GM23338 (cell line): ENCODE measurements at regions not wholly inside any gene's neighbourhood (a gene's known extent, or its start where the extent isn't known, plus 50 kb on each side); places are given as distances from the start of the nearest gene placed in this dataset.
"Not testable (repeated sequence)": the region's sequence is repeated elsewhere in the genome, so short reads cannot be mapped to it uniquely, and the experiment has no call there.

Experiments used
- ATAC-seq: fragments of 200-7000 bp; cut with Tn5 transposase; 3 replicates; pipeline ENCODE4 v1.9.1; 2020
- DNase-seq: peaks from one replicate; pipeline ENCODE4 v3.0.0-alpha.2; 2015; ENCODE audit warnings: low spot score
- H2AFZ ChIP-seq: fragments of 200-600 bp; sonication (generic); 2 replicates; pipeline ENCODE4 v1.8.0; 2016; ENCODE audit warnings: antibody characterized with exemption, mild to moderate bottlenecking, moderate library complexity
- H3F3A ChIP-seq: fragments of 200-600 bp; sonication (generic); replicated peaks from 2 replicates; pipeline ENCODE4 v1.8.0; 2017; ENCODE audit warnings: antibody characterized with exemption, mixed run types, low read depth
- H3K27ac ChIP-seq: fragments of 200-600 bp; sonication (generic); 2 replicates; pipeline ENCODE4 v1.6.1; 2016; ENCODE audit warnings: low read depth
- H3K27me3 ChIP-seq: fragments of 200-600 bp; sonication (generic); 2 replicates; pipeline ENCODE4 v1.8.0; 2016; ENCODE audit warnings: mild to moderate bottlenecking, mixed run types, moderate library complexity; ENCODE audit not compliant: insufficient read depth
- H3K36me3 ChIP-seq: fragments of 200-600 bp; sonication (generic); 2 replicates; pipeline ENCODE4 v1.8.0; 2016; ENCODE audit warnings: mild to moderate bottlenecking; ENCODE audit not compliant: insufficient read depth
- H3K4me1 ChIP-seq: fragments of 200-600 bp; sonication (generic); 2 replicates; pipeline ENCODE4 v1.8.0; 2016; ENCODE audit warnings: mild to moderate bottlenecking, moderate library complexity; ENCODE audit not compliant: insufficient read depth
- H3K4me2 ChIP-seq: fragments of 200-600 bp; sonication (generic); 2 replicates; pipeline ENCODE4 v1.7.1; 2017; ENCODE audit warnings: mixed run types
- H3K4me3 ChIP-seq: fragments of 200-600 bp; sonication (generic); 2 replicates; pipeline ENCODE4 v1.6.1; 2016; ENCODE audit warnings: mixed run types
- H3K79me2 ChIP-seq: fragments of 200-600 bp; sonication (generic); replicated peaks from 2 replicates; pipeline ENCODE4 v1.8.0; 2017; ENCODE audit warnings: mild to moderate bottlenecking; ENCODE audit not compliant: insufficient read depth
- H3K9me2 ChIP-seq: fragments of 200-600 bp; sonication (generic); 2 replicates; pipeline ENCODE4 v1.8.0; 2017; ENCODE audit not compliant: insufficient read depth
- H4K20me1 ChIP-seq: fragments of 200-600 bp; sonication (generic); replicated peaks from 2 replicates; pipeline ENCODE4 v1.8.0; 2017; ENCODE audit warnings: mild to moderate bottlenecking; ENCODE audit not compliant: insufficient read depth
- H3K27ac Mint-ChIP-seq: 2 replicates; pipeline ENCODE4 v1.8.0; 2020; ENCODE audit warnings: inconsistent platforms, mild to moderate bottlenecking, moderate library complexity, mixed read lengths
- H3K27me3 Mint-ChIP-seq: 3 replicates; pipeline ENCODE4 v1.8.0; 2022; ENCODE audit warnings: low read depth, mild to moderate bottlenecking, moderate library complexity, mixed read lengths, inconsistent platforms; ENCODE audit not compliant: insufficient read depth, poor library complexity
- H3K36me3 Mint-ChIP-seq: 3 replicates; pipeline ENCODE4 v1.8.0; 2021; ENCODE audit warnings: low read depth, mild to moderate bottlenecking, inconsistent platforms, moderate library complexity, mixed read lengths
- H3K4me1 Mint-ChIP-seq: 3 replicates; pipeline ENCODE4 v1.8.0; 2020; ENCODE audit warnings: mild to moderate bottlenecking, inconsistent platforms, mixed read lengths
- H3K4me3 Mint-ChIP-seq: 3 replicates; pipeline ENCODE4 v1.8.0; 2021; ENCODE audit warnings: moderate library complexity, mild to moderate bottlenecking, inconsistent platforms, mixed read lengths
- H3K9me3 Mint-ChIP-seq: 3 replicates; pipeline ENCODE4 v1.8.0; 2020; ENCODE audit warnings: moderate library complexity, mild to moderate bottlenecking, inconsistent platforms, mixed read lengths
- POLR2AphosphoS5 ChIP-seq: IDR thresholded peaks from 2 replicates; pipeline ENCODE4 v1.6.1; 2016; ENCODE audit warnings: antibody characterized with exemption, low read depth

GRCh38 chr19:14294974-14295373 lies 86.3 kb upstream of the ADGRE5 start:
- H3K4me1 ChIP-seq, H3K9me3 Mint-ChIP-seq, H3K4me3 ChIP-seq, H3K27ac ChIP-seq, H4K20me1 ChIP-seq, H3F3A ChIP-seq, H3K4me3 Mint-ChIP-seq, H3K9me2 ChIP-seq, H3K27me3 ChIP-seq, H3K36me3 Mint-ChIP-seq, H2AFZ ChIP-seq, H3K4me2 ChIP-seq, H3K36me3 ChIP-seq, H3K79me2 ChIP-seq: not testable (repeated sequence)
- ATAC-seq (peak; percentile 77), DNase-seq (peak; percentile 91)
- peak; percentile 45; the same call in 1 of the 2 replicates for TF ChIP-seq POLR2AphosphoS5
- Mint-ChIP-seq H3K4me1 (peaks cover 33% of the 10 kb centered on the region), H3K27me3 (peaks cover 12% of the 10 kb centered on the region), H3K27ac (peak overlapping the region; percentile 70; the same call in 1 of the 2 replicates)

- peak overlapping the region; percentile 23; the same call in 1 of the 2 replicates for H3K4me3 ChIP-seq
- not testable (repeated sequence) for H3K4me1 ChIP-seq, H3K27ac Mint-ChIP-seq, H3K27ac ChIP-seq, H3K9me3 Mint-ChIP-seq, H3K9me2 ChIP-seq, H3K36me3 ChIP-seq, H4K20me1 ChIP-seq, H3K27me3 ChIP-seq, H3K79me2 ChIP-seq, H3K36me3 Mint-ChIP-seq, H2AFZ ChIP-seq, H3F3A ChIP-seq, DNase-seq
- peak overlapping the region; percentile 77 for H3K4me3 Mint-ChIP-seq
- 0 out of 2 replicates have a peak, but pooled peaks have one; percentile 8 for TF ChIP-seq POLR2AphosphoS5
- peaks cover 14% of the 10 kb centered on the region for H3K27me3 Mint-ChIP-seq
- peaks cover 35% of the 10 kb centered on the region for H3K4me1 Mint-ChIP-seq
- H3K4me2 ChIP-seq, result peak overlapping the region; percentile 58; the same call in 1 of the 2 replicates
- peak; percentile 2; the same call in 2 of the 3 replicates for ATAC-seq
Measured at GRCh38 chr19:14293816-14294170, 87.5 kb upstream of the ADGRE5 start.

GRCh38 chr19:14293101-14293815 lies 87.3 kb upstream of the ADGRL1 start:
- H3K27ac ChIP-seq, result not testable (repeated sequence)
- peak overlapping the region; percentile 79 for H3K4me2 ChIP-seq

GRCh38 chr19:14289810-14290209 lies 83.8 kb upstream of the ADGRL1 start:
- H3K27me3 ChIP-seq, H2AFZ ChIP-seq, H3K79me2 ChIP-seq, H3K4me3 Mint-ChIP-seq, H3K27me3 Mint-ChIP-seq, H3K9me3 Mint-ChIP-seq, H3K4me1 ChIP-seq, H3K36me3 ChIP-seq, H3K27ac Mint-ChIP-seq, H3K36me3 Mint-ChIP-seq, H3F3A ChIP-seq, H3K9me2 ChIP-seq, H3K4me2 ChIP-seq, ATAC-seq, H3K27ac ChIP-seq, H3K4me3 ChIP-seq, H4K20me1 ChIP-seq, DNase-seq: not testable (repeated sequence)
- peaks cover 24% of the 10 kb centered on the region; the same call in 2 of the 3 replicates for H3K4me1 Mint-ChIP-seq

More at GRCh38 chr19:14293101-14293815, 87.3 kb upstream of the ADGRL1 start:
- H2AFZ ChIP-seq, H3K79me2 ChIP-seq, H3F3A ChIP-seq, H3K9me3 Mint-ChIP-seq, H4K20me1 ChIP-seq, H3K4me1 ChIP-seq, H3K9me2 ChIP-seq, H3K27me3 ChIP-seq, H3K36me3 ChIP-seq, H3K36me3 Mint-ChIP-seq: not testable (repeated sequence)
- Mint-ChIP-seq H3K27ac (peak overlapping the region; percentile 86; the same call in 1 of the 2 replicates), H3K4me1 (peaks cover 40% of the 10 kb centered on the region), H3K27me3 (peaks cover 16% of the 10 kb centered on the region), H3K4me3 (peak overlapping the region; percentile 77)
- ATAC-seq (peak; percentile 84), DNase-seq (peak; percentile 86)
- peak; percentile 31; the same call in 1 of the 2 replicates for TF ChIP-seq POLR2AphosphoS5
- H3K4me3 ChIP-seq, result peak overlapping the region; percentile 50

GRCh38 chr19:14287837-14288236 lies 81.9 kb upstream of the ADGRL1 start:
- H3K79me2 ChIP-seq, DNase-seq, H3K4me3 ChIP-seq, H3K4me1 ChIP-seq, H3K36me3 Mint-ChIP-seq, H3F3A ChIP-seq, H3K27me3 ChIP-seq, H2AFZ ChIP-seq, H3K4me3 Mint-ChIP-seq, H3K36me3 ChIP-seq, H3K27ac ChIP-seq, H3K9me3 Mint-ChIP-seq, H4K20me1 ChIP-seq, H3K27me3 Mint-ChIP-seq, H3K27ac Mint-ChIP-seq, ATAC-seq, H3K4me2 ChIP-seq, H3K9me2 ChIP-seq: not testable (repeated sequence)
- peaks cover 19% of the 10 kb centered on the region for H3K4me1 Mint-ChIP-seq

GRCh38 chr19:14286594-14286993 lies 80.6 kb upstream of the ADGRL1 start:
- H3K27me3 ChIP-seq, DNase-seq, H3K79me2 ChIP-seq, H3K36me3 Mint-ChIP-seq, H3K27ac ChIP-seq, H3K27ac Mint-ChIP-seq, H3K9me3 Mint-ChIP-seq, H3F3A ChIP-seq, H3K4me3 Mint-ChIP-seq, H3K4me1 ChIP-seq, H3K4me3 ChIP-seq, H3K9me2 ChIP-seq, H3K27me3 Mint-ChIP-seq, ATAC-seq, H4K20me1 ChIP-seq, H3K36me3 ChIP-seq, H2AFZ ChIP-seq, H3K4me2 ChIP-seq: not testable (repeated sequence)
- H3K4me1 Mint-ChIP-seq, result peaks cover 16% of the 10 kb centered on the region
